ENCODE measurements at regions not wholly inside any gene's neighbourhood (a gene's known extent, or its start where the extent isn't known, plus 50 kb on each side); places are given as distances from the start of the nearest gene placed in this dataset.
"Not testable (repeated sequence)": the region's sequence is repeated elsewhere in the genome, so short reads cannot be mapped to it uniquely, and the experiment has no call there.

GRCh38 chr11:97487387-97487786 lies 1097.6 kb downstream of the JRKL start:
- DNase-seq (ENCODE audit: extremely low read depth, low read depth): no peak

- DNase-seq (ENCODE audit: extremely low read depth, low read depth): no peak
These were observed 1109.1 kb downstream of the JRKL start for GRCh38 chr11:97498891-97499290.

GRCh38 chr11:97502201-97502600 lies 1112.4 kb downstream of the JRKL start:
- DNase-seq (ENCODE audit: extremely low read depth, low read depth): no peak

GRCh38 chr11:97506076-97506759 lies 1116.4 kb downstream of the JRKL start:
- no peak for DNase-seq (ENCODE audit: extremely low read depth, low read depth)

- DNase-seq (ENCODE audit: extremely low read depth, low read depth): no peak
These were observed 1124.6 kb downstream of the JRKL start for GRCh38 chr11:97514446-97514845.

- DNase-seq (ENCODE audit: extremely low read depth, low read depth): no peak
These were observed 1126.9 kb downstream of the JRKL start for GRCh38 chr11:97516688-97517087.

- DNase-seq (ENCODE audit: extremely low read depth, low read depth): no peak
These were observed 1135.5 kb downstream of the JRKL start for GRCh38 chr11:97525273-97525672.

GRCh38 chr11:97537407-97538150 lies 1147.8 kb downstream of the JRKL start:
- DNase-seq (ENCODE audit: extremely low read depth, low read depth): no peak

GRCh38 chr11:97544431-97544830 lies 1154.6 kb downstream of the JRKL start:
- DNase-seq (ENCODE audit: extremely low read depth, low read depth): no peak

- DNase-seq (ENCODE audit: extremely low read depth, low read depth): no peak
These were observed 1158.5 kb downstream of the JRKL start for GRCh38 chr11:97548280-97548679.

- DNase-seq (ENCODE audit: extremely low read depth, low read depth): no peak
These were observed 1167.6 kb downstream of the JRKL start for GRCh38 chr11:97557399-97557798.

- no peak for DNase-seq (ENCODE audit: extremely low read depth, low read depth)
These were observed 1178.0 kb downstream of the JRKL start for GRCh38 chr11:97567801-97568200.

GRCh38 chr11:97570636-97571035 lies 1180.8 kb downstream of the JRKL start:
- no peak for DNase-seq (ENCODE audit: extremely low read depth, low read depth)

- not testable (repeated sequence) for DNase-seq (ENCODE audit: extremely low read depth, low read depth)
These were observed 1184.0 kb downstream of the JRKL start for GRCh38 chr11:97573771-97574170.

- no peak for DNase-seq (ENCODE audit: extremely low read depth, low read depth)
These were observed 1185.3 kb downstream of the JRKL start for GRCh38 chr11:97574976-97575665.

- no peak for DNase-seq (ENCODE audit: extremely low read depth, low read depth)
These were observed 1217.6 kb downstream of the JRKL start for GRCh38 chr11:97607291-97608000.

- no peak for DNase-seq (ENCODE audit: extremely low read depth, low read depth)
These were observed 1220.2 kb downstream of the JRKL start for GRCh38 chr11:97610000-97610399.

GRCh38 chr11:97610854-97611253 lies 1221.0 kb downstream of the JRKL start:
- DNase-seq (ENCODE audit: extremely low read depth, low read depth): no peak

GRCh38 chr11:97611345-97611744 lies 1221.5 kb downstream of the JRKL start:
- DNase-seq (ENCODE audit: extremely low read depth, low read depth): no peak

- DNase-seq (ENCODE audit: extremely low read depth, low read depth): no peak
These were observed 1224.8 kb downstream of the JRKL start for GRCh38 chr11:97614606-97615005.

- DNase-seq (ENCODE audit: extremely low read depth, low read depth): no peak
These were observed 1225.7 kb downstream of the JRKL start for GRCh38 chr11:97615546-97615945.

Data from NCI-H460 (cell line).